ENCODE measurements at regions not wholly inside any gene's neighbourhood (a gene's known extent, or its start where the extent isn't known, plus 50 kb on each side); places are given as distances from the start of the nearest gene placed in this dataset.

DNA sequence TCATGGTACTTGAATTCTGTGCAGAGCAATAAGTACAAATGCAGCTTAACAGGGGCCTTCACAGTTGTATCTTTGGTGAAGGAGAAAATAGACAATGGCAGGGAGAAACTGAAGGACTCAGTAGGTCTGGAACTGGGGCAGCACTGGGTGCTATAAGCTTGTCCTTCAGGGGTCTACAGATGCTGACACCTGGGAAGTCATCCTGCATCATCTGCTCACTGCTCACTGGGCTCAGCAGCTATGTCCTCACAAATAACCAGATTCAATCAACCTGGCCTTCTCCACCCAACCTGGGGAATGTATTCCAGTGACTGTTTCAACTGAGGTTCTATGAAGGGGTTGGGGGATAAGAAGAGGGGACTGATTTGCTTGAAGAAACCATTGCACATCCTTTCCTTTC, 117.0 kb downstream of the ZNF280B start:
- DNase-seq (ENCODE audit: low read depth in 3 of 3, low spot score in 2 of 3) = no peak

DNA sequence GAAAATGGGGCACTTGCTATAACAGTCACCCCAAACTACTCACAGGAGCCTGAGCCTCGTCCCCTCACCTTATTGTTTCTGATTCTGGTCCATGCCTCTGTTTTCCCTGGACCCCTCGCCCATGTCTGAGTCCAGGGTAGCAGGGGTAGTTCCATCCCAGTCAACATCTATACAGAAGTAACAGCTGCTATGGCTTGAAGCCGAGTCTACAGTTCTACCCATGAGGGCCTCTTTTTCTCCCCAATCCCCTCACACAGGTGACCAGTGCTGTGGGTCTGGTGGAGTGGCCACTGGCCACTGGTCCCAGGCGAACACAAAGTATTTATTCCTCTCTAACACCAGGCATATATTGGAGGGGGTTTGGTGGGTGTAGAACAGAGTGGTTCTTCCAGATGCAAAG, 116.4 kb downstream of the ZNF280B start:
- DNase-seq (ENCODE audit: low read depth in 3 of 3, low spot score in 2 of 3) = no peak

DNA sequence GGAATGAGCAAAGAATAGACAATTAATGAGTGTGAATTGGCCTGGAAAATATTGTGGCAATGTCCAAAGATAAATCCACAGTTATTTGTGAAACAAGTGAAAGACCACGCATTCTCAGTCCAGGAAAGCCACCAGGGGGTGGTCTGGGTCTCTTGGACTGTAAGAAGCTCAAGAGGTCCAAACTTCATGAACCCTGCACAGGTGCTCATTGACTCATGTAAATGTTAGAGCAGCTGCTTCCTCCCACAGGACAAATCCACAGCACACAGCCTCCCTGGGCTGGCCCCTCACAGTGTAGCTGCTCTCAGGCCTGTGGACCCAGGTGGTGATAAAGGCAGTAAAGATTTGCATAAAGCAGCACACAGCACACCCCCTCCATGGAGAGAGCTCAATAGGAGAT, 114.0 kb downstream of the ZNF280B start:
- DNase-seq (ENCODE audit: low read depth in 3 of 3, low spot score in 2 of 3) = no peak

DNA sequence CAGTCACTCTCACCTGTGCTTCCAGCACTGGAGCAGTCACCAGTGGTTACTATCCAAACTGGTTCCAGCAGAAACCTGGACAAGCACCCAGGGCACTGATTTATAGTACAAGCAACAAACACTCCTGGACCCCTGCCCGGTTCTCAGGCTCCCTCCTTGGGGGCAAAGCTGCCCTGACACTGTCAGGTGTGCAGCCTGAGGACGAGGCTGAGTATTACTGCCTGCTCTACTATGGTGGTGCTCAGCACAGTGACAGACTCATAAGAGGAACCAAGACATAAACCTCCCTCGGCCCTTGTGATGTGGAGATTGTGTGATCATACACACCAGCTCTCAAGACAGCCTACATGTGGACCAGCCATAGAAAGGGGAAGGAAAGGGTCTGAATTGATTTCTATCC, 113.3 kb downstream of the ZNF280B start:
- no peak for DNase-seq (ENCODE audit: low read depth in 3 of 3, low spot score in 2 of 3)

DNA sequence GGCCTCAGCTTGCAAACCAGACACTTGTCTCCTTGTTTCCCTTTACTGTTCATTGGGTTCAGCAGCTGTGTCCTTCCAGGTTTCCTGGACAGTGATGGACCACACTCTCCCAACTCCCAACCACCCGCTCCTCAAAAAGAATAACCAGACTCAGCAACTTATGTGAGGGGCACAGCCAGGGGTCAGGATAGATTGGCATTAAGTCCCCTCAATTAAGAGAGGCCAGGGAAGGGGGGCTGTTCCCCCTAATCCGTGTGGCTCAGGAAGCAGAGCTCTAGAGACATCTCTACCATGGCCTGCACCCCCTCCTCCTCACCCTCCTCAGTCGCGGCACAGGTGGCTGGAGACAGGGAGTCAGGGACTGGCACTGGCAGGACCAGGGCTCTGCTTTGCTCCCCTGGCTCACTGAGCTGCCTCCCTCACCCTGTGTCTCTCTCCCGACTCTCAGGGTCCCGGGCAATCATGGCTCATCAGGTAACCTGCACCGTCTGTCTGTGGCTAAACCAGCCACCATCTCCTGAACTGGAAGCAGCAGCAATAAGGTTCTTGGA, 111.7 kb downstream of the ZNF280B start:
- no peak for DNase-seq (ENCODE audit: low read depth in 3 of 3, low spot score in 2 of 3)

DNA sequence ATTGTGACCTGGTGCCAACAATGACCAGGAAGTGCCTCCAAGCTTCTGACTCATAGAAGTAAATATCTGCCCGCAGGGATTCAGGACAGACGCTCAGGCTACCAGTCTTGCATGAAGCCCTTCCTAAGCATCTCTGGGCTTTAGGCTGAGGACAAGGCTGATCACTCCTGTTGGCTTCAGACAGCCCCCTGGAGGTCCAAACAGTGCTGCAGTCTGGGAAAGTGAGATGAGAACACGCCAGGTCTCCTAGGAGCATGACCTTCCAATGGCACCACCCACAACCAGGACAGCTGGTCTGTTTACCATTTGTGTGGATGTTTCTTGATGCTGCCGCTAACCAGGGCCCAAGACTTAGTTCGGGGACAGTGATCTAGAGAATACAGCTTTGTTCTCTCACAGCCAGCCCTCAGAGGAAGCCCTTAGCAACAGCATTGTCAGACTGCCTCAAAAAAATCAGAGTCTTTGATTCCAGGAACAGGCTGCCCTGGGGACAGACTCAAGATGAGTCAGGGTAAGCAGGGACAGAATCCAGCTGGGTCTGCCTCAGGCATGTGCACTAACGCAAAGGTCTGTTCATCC, 111.2 kb downstream of the ZNF280B start:
- peak in 1 of 3 donors; percentile 18 for DNase-seq (ENCODE audit: low read depth in 3 of 3, low spot score in 2 of 3)

DNA sequence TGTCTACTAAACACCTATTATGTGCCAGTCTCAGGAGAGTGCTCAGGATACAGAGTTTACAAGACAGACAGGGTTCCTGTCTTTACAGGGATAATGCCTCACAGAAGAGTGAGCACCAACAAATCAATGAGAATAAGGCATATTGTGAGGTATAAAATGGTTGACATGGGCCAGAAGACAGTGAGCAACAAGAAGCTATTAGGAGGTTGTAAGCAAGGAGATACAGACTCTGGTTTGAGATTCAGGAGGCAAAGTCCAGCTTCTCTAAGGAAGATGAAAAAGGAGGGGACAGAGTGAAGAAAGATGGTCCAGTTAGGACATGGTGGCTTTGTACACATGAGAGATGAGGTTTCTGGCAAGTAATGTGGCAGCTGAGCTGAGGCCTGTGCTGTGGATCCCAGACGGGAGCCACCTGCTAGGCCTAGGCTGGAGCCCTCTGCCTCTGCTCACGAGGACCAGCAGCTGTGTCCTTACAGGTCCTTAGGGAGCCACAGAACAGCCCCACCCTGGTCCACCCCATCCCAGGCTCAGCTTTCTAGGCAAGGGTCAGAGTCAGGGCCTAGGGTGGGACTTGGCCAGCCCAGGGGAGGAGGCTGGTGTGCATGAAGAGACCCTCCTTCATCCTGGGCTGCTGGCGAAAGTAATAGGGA, 110.5 kb downstream of the ZNF280B start:
- DNase-seq (ENCODE audit: low read depth in 3 of 3, low spot score in 2 of 3) = no peak

DNA sequence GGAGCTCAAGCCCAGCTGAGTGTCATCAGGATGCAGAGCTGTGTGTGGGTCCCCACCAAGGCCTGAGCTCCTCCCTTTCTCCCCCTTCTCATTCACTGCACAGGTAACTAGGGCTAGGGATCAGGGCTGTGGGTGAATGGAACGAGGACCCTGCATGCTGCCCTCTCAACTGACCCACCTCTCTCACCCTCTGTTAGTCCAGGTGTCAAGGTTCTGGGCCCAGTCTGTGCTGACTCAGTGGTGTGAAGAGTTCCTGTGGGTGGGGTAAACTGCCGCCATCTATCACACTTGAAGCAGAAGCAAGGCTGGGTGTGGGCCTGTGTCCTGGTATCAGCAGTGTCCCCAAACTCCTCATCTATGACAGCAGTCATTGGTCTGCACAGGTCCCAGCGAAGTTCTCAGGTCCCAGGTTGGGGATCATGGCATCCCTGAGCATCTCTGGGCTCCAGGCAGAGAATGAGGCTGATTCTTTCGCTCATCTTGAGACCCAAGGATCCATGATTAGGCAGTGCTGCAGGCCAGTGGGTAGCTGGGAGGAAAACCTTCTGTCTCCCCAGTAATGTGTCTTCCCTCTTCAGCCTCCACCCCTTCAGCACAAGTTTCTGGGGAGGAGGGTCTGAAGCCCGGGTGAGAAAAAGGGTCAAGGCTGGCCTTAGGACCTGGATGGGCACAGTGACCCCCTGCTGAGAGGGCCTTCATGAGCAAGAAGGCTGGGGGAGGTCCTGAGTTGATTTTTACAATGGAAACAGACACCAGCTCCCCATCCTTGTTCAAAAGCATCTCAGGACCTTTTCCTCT, 109.8 kb downstream of the ZNF280B start:
- no peak for DNase-seq (ENCODE audit: low read depth in 3 of 3, low spot score in 2 of 3)

DNA sequence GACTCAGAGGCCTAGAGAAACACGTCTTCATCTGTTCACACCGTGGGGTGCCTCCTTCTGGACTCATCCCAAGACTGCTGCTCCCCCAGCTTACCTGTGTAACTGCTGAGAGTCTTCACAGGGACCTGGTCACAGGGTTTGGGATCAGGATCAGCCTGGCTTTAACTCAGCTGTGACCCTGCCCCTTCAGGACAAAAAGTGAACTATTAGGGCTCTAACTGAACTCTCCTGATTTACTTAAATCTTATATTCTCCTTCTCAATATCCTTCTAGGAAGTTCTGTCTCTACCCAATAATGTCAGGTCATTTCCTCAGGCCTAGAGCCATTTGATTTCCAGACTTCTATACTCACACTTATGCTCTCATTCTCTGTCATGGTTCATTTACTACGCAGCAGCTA, 108.4 kb downstream of the ZNF280B start:
- no peak for DNase-seq (ENCODE audit: low read depth in 3 of 3, low spot score in 2 of 3)

DNA sequence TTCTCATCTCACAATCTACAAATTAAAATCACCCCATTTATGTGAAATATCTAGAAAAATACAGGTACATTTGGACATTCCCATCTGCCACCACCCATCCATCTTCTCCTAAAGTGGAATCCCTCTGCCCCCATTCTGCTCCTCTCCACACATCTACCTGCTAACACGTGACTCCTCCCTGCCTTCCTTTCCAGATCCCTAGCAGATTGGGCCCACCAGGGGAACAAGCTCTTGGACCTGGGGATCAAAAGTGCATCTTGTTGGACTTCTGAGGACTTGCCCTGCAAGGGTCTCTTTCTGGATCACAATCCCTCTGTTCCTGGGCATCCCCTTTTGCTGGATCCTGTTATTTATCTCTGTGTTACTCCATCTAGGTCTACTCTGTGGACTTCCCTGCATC, 107.6 kb downstream of the ZNF280B start:
- DNase-seq (ENCODE audit: low read depth in 3 of 3, low spot score in 2 of 3) = no peak

DNA sequence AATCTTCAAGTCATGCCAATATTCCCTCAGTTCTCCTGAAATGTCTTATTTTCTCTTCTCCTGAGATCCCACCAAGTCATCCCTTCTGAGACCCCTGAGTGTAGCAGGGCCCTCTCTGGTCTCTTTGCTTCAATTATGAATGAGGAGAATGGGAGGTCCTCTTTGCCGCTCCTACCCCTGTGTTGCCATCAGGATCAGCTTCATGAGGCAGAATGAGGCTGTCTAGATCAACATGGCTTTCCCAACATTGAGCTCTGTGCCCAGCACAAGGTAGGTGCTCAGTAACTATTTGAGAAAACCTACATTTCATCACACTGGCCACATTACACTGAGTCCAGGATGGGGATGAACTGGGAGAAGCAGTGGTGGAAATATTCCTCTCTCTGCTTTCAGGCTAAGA, 107.2 kb downstream of the ZNF280B start:
- no peak for DNase-seq (ENCODE audit: low read depth in 3 of 3, low spot score in 2 of 3)

DNA sequence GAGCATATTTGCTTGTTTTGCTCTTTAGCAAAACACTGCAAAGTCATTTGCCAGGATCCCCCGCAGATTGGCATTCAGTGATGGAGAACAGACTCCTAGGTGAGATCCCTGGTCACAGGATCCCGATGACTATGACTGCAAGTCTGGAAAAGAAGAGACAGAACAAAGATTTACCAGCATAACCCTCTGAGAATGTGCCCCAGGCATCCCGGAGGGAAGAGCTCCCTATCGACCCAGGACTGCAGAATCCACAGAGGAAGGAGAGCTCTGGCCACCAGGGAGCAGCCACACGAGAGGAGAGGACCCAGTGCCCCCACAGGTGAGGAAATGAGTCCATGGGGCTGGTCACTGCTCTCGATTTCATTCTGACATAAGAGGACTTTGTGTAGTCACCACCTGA, 105.2 kb downstream of the ZNF280B start:
- DNase-seq (ENCODE audit: low read depth in 3 of 3, low spot score in 2 of 3) = no peak

DNA sequence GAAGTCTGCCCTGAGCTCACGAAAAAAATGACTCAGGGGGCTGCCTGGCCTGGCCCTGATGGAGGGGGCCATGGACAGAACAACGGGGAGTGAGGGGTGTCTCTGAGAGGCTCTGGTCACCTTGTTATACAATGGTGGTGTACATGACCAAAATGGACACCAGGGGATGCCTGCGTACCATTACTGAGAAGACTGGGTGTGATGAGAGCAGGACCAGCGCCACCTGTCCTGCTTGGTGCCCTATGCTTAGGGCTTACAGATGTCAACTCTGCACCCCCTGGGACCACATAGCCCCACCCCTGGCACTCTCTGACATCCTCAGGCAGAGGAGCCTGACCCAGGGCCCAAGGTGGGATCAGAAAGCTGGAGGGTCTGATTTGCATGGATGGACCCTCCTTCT, 104.8 kb downstream of the ZNF280B start:
- no peak for DNase-seq (ENCODE audit: low read depth in 3 of 3, low spot score in 2 of 3)

DNA sequence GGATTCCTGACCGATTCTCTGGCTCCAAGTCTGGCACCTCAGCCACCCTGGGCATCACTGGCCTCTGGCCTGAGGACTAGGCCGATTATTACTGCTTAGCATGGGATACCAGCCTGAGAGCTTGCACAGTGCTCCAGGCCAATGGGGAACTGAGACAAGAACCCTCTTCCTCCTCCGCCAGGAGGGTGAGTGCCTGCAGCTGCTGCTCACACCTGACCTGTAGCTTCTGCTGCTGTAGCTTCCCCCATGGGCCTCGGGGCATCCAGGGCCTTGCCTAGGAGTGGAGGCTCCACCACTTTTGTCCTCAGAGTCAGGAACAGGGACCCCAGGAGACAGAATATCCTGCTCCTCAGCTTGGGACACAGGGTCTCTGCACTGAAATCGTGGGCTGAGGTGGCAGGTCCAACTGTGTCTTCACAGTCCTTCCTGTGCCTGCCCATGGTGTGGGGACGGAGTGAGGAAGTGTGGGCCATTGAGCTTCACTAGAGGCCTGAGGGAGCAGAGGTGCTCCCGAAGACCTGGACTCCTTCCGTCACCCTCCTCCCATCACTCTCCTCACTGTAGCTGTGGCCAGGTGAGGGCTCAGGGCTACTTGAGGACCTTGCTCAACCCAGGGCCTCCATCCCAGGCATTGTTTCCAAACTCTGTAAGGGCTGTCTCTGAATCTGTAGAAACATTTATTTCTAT, 103.8 kb downstream of the ZNF280B start:
- no peak for DNase-seq (ENCODE audit: low read depth in 3 of 3, low spot score in 2 of 3)

DNA sequence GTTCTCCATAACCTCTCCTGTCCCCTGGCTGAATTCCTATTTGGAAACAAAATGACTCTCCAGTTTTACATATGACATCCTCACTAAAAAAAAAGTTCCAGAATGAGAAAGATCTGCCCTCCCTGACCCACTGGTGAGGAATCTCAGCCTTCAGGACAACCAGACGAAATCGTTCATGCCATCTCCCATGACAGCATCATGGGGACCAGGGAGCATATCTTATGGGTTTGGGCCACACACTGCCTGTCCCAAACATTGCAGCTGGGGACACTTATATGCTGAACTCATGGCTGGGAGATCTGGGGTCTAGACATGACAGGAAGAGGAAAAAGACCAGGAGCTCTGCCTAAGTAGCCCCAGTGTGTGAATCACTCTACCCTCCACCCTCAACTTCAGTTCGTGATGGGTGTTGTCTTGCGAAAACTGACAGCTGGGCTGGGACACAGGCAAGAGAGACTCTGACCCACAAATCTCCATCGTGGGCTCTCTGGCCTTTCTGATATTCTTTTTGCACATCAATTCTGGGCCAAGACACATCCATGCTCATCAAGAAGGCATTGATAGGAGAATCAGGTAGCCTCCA, 102.0 kb downstream of the ZNF280B start:
- DNase-seq (ENCODE audit: low read depth in 3 of 3, low spot score in 2 of 3) = no peak

DNA sequence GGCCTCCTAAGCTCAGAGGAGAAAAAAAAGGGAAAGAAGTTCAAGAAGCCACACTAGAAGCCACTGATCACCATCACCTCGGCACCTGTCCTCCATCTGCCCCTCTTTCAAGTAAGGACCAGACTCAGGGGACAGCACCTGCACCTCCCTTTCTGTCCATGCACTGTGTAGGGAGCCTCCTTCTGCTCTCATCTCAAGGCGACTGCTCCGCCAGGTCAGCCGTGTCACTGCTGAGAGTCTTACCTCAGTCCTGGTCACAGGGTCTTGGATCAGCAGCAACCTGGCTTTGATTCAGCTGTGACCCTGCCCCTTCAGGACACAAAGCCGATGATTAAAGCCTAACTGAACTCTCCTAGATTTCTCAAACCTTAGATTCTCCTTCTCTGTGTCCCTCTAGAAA, 101.5 kb downstream of the ZNF280B start:
- DNase-seq (ENCODE audit: low read depth in 3 of 3, low spot score in 2 of 3) = no peak

DNA sequence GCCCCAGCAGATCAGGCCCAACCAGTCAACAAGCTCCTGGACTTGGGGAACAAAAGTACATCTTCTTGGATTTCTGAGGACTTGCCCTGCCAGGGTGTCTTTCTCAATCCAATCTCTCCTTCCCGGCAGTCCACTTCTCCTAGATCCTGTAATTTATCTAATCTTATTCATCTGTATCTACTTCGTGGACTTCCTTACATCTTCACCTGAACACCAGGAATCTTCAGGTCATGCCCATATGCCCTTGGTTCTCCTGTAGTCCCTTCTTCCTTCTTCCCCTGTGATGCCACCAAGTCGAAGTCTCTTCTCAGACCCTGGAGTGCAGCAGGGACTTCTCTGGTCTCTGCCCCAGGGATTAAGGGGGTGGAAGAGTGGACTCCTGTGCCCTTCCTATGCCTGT, 100.3 kb downstream of the ZNF280B start:
- DNase-seq (ENCODE audit: low read depth in 3 of 3, low spot score in 2 of 3) = no peak

DNA sequence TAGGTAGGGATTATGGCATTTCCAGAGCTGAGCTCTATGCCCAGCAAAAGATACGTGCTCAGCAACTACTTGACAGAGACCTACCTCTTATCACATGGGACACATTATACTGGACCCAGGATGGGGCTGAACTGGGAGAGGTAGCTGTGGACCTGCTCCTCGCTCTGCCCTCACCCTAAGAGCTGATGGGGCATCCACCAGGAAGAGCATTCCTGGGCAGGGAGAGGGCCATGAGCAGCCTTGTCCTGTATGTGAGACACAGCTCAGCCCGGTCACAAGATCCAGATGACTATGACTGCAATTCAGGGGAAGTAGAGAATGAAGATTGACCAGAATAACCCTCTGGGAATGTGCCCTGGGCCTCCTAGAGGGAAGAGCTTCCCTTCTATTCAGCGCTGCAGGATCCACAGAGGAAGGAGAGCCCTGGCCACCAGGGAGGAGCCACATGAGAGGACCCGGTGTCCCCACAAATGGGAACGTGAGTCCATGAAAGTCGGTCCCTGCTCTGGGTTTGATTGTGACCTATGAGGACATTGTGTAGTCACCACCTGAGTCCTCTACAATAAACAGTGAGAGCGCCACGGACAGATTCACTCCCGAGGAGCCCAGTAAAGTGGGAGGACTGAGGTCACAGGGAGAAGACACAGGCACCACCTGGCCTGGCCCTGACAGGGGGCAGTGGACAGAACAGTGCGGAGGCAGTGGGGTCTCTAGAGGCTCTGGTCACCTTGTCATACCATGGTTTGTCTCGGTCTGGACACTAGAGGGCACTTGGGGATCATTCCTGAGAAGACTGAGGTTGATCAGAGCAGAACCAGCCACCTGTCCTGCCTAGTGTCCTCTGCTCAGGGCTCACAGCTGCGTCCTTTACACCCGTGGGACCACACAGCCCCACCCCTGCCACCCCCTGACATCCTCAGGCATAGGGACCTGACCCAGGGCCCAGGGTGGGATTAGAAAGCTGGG, 99.5 kb downstream of the ZNF280B start:
- DNase-seq (ENCODE audit: low read depth in 3 of 3, low spot score in 2 of 3) = no peak

DNA sequence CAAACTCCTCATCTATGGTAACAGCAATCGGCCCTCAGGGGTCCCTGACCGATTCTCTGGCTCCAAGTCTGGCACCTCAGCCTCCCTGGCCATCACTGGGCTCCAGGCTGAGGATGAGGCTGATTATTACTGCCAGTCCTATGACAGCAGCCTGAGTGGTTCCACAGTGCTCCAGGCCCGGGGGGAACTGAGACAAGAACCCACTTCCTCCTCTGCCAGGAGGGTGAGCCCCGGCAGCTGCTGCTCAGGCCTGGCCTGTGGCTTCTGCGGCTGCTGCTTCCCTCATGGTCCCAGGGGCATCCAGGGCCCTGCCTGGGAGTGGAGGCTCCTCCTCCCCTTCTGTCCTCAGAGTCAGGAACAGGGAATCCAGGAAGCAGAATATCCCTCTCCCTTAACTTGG, 98.4 kb downstream of the ZNF280B start:
- DNase-seq (ENCODE audit: low read depth in 3 of 3, low spot score in 2 of 3) = no peak

DNA sequence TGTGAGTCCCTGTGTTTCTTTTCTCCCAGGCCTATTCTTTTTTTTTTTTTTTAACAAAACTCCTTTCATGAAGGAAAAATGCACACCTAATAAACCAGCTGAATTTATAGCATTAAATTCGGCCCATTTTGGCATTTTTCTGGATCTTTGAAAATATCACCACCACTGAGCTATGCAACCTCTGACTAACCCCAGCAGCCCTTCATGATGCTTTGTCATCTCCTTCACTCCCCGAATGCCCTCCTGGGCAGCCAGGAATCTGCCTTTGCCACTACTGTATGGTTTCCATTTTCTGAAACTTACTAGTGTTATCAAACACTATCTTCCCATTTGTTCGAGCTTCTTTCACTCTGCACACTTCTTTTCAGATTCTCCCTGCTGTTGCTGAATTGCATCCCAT, 97.9 kb downstream of the ZNF280B start:
- DNase-seq (ENCODE audit: low read depth in 3 of 3, low spot score in 2 of 3) = no peak
